RWPE2 (cell line): ENCODE measurements at regions not wholly inside any gene's neighbourhood (a gene's known extent, or its start where the extent isn't known, plus 50 kb on each side); places are given as distances from the start of the nearest gene placed in this dataset.

Experiments used
- ATAC-seq: fragments of 200-7000 bp; cut with Tn5 transposase; 3 replicates; pipeline ENCODE4 v1.9.1; 2021; ENCODE audit warnings: low read depth
- DNase-seq: peaks from one replicate; pipeline ENCODE4 v3.0.0-alpha.2; 2020; ENCODE audit warnings: low spot score
- H3K27ac ChIP-seq: fragments of 450-650 bp; 2 replicates; pipeline ENCODE4 v1.5.1; 2017; ENCODE audit warnings: mild to moderate bottlenecking; ENCODE audit not compliant: poor library complexity, severe bottlenecking
- H3K27me3 ChIP-seq: fragments of 250-450 bp; sonication (Bioruptor Pico); 2 replicates; pipeline ENCODE4 v1.5.1; 2021; ENCODE audit warnings: mild to moderate bottlenecking, moderate library complexity; ENCODE audit not compliant: insufficient read depth, poor library complexity, severe bottlenecking
- H3K36me3 ChIP-seq: fragments of 250-450 bp; sonication (Bioruptor Pico); 2 replicates; pipeline ENCODE4 v1.5.1; 2020; ENCODE audit warnings: low read depth, mild to moderate bottlenecking, moderate library complexity
- H3K4me1 ChIP-seq: fragments of 250-450 bp; sonication (Bioruptor Pico); 2 replicates; pipeline ENCODE4 v1.5.1; 2021; ENCODE audit warnings: mild to moderate bottlenecking, moderate library complexity; ENCODE audit not compliant: insufficient read depth, poor library complexity, severe bottlenecking
- H3K4me3 ChIP-seq: fragments of 250-450 bp; sonication (Bioruptor Pico); 2 replicates; pipeline ENCODE4 v1.5.1; 2021; ENCODE audit warnings: mild to moderate bottlenecking, moderate library complexity; ENCODE audit not compliant: severe bottlenecking
- H3K9me3 ChIP-seq: fragments of 250-450 bp; sonication (Bioruptor Pico); 2 replicates; pipeline ENCODE4 v1.5.1; 2021; ENCODE audit warnings: mild to moderate bottlenecking, moderate library complexity; ENCODE audit not compliant: severe bottlenecking
- CTCF ChIP-seq: fragments of 450-650 bp; IDR thresholded peaks from one replicate; pipeline ENCODE4 v1.5.1; 2017; ENCODE audit warnings: mild to moderate bottlenecking, moderate library complexity; ENCODE audit not compliant: poor library complexity, severe bottlenecking

GRCh38 chr15:25066708-25067107, 111.9 kb downstream of the SNRPN start:
- H3K4me1 ChIP-seq = no peaks in the 10 kb centered on the region
- no peaks in the 10 kb centered on the region for H3K27me3 ChIP-seq
- ATAC-seq (no peak), DNase-seq (peak; percentile 62)
- H3K36me3 ChIP-seq = peaks cover 97% of the 10 kb centered on the region
- H3K9me3 ChIP-seq = peaks cover 90% of the 10 kb centered on the region
- TF ChIP-seq CTCF = no peak
- no peak overlapping the region for H3K27ac ChIP-seq
- no peak overlapping the region for H3K4me3 ChIP-seq

GRCh38 chr15:25067725-25068309, 113.0 kb downstream of the SNRPN start:
- Histone ChIP-seq H3K9me3 (peaks cover 90% of the 10 kb centered on the region), H3K27ac (no peak overlapping the region), H3K4me3 (no peak overlapping the region), H3K36me3 (peaks cover 97% of the 10 kb centered on the region), H3K4me1 (no peaks in the 10 kb centered on the region), H3K27me3 (no peaks in the 10 kb centered on the region)
- no peak for ATAC-seq
- TF ChIP-seq CTCF = no peak
- peak; percentile 27 for DNase-seq

- TF ChIP-seq CTCF = no peak
- Histone ChIP-seq H3K36me3 (peaks cover 97% of the 10 kb centered on the region), H3K4me3 (no peak overlapping the region), H3K9me3 (peaks cover 87% of the 10 kb centered on the region), H3K4me1 (no peaks in the 10 kb centered on the region), H3K27ac (no peak overlapping the region), H3K27me3 (no peaks in the 10 kb centered on the region)
- ATAC-seq (no peak), DNase-seq (no peak)
Measured at GRCh38 chr15:25068696-25069095, 113.9 kb downstream of the SNRPN start.

- Histone ChIP-seq H3K27me3 (no peaks in the 10 kb centered on the region), H3K36me3 (peaks cover 97% of the 10 kb centered on the region), H3K4me1 (no peaks in the 10 kb centered on the region), H3K9me3 (peaks cover 87% of the 10 kb centered on the region), H3K4me3 (no peak overlapping the region), H3K27ac (no peak overlapping the region)
- TF ChIP-seq CTCF = no peak
- no peak for DNase-seq
- no peak for ATAC-seq
Measured at GRCh38 chr15:25070353-25070963, 115.7 kb downstream of the SNRPN start.

- DNase-seq = no peak
- Histone ChIP-seq H3K27me3 (no peaks in the 10 kb centered on the region), H3K4me1 (no peaks in the 10 kb centered on the region), H3K4me3 (no peak overlapping the region), H3K9me3 (peaks cover 70% of the 10 kb centered on the region), H3K27ac (no peak overlapping the region), H3K36me3 (peaks cover 100% of the 10 kb centered on the region)
- no peak for ATAC-seq
- TF ChIP-seq CTCF = no peak
Measured at GRCh38 chr15:25072857-25073476, 118.2 kb downstream of the SNRPN start.
